Mesendoderm (in vitro differentiated cells): ENCODE measurements at regions not wholly inside any gene's neighbourhood (a gene's known extent, or its start where the extent isn't known, plus 50 kb on each side); places are given as distances from the start of the nearest gene placed in this dataset.
A peak's percentile ranks its signal among the peaks of the same experiment; 100 is the strongest.

Source experiments
- DNase-seq: peaks from one replicate; pipeline ENCODE4 v3.0.0; 2013
- H2AK5ac ChIP-seq: 2 replicates; pipeline ENCODE4 v1.6.1; 2013; ENCODE audit warnings: low read length, inconsistent platforms
- H2BK120ac ChIP-seq: 2 replicates; pipeline ENCODE4 v1.6.1; 2013; ENCODE audit warnings: low read depth, mild to moderate bottlenecking, low read length, moderate library complexity, mixed read lengths
- H2BK15ac ChIP-seq: replicated peaks from 2 replicates; pipeline ENCODE4 v1.6.1; 2013; ENCODE audit warnings: low read depth, mild to moderate bottlenecking, moderate library complexity
- H2BK5ac ChIP-seq: 2 replicates; pipeline ENCODE4 v1.6.1; 2013; ENCODE audit warnings: low read length, inconsistent platforms
- H3K18ac ChIP-seq: 2 replicates; pipeline ENCODE4 v1.6.1; 2013; ENCODE audit warnings: mild to moderate bottlenecking, low read length, mixed read lengths
- H3K23ac ChIP-seq: one replicate; pipeline ENCODE4 v1.6.1; 2013; ENCODE audit warnings: low read length
- H3K27ac ChIP-seq: 2 replicates; pipeline ENCODE4 v1.5.1; 2013; ENCODE audit warnings: low read depth, mild to moderate bottlenecking, inconsistent platforms, low read length, moderate library complexity
- H3K27me3 ChIP-seq: 2 replicates; pipeline ENCODE4 v1.6.1; 2013; ENCODE audit warnings: low read length, control low read depth, mild to moderate bottlenecking, inconsistent platforms; ENCODE audit not compliant: insufficient read depth, poor library complexity
- H3K36me3 ChIP-seq: 2 replicates; pipeline ENCODE4 v1.6.1; 2013; ENCODE audit warnings: low read length, inconsistent platforms; ENCODE audit not compliant: control insufficient read depth, insufficient read depth
- H3K4ac ChIP-seq: one replicate; pipeline ENCODE4 v1.6.1; 2013; ENCODE audit warnings: low read depth, mild to moderate bottlenecking, low read length, moderate library complexity
- H3K4me1 ChIP-seq: 2 replicates; pipeline ENCODE4 v1.6.1; 2013; ENCODE audit warnings: low read depth, low read length, inconsistent platforms; ENCODE audit not compliant: control insufficient read depth
- H3K4me2 ChIP-seq: 2 replicates; pipeline ENCODE4 v1.6.1; 2013; ENCODE audit warnings: low read length
- H3K4me3 ChIP-seq: 2 replicates; pipeline ENCODE4 v1.5.1; 2013; ENCODE audit warnings: mild to moderate bottlenecking, low read length
- H3K56ac ChIP-seq: one replicate; pipeline ENCODE4 v1.6.1; 2013; ENCODE audit warnings: low read length
- H3K79me1 ChIP-seq: 2 replicates; pipeline ENCODE4 v1.6.1; 2013; ENCODE audit warnings: low read length, inconsistent platforms
- H3K79me2 ChIP-seq: 2 replicates; pipeline ENCODE4 v1.6.1; 2013; ENCODE audit warnings: mild to moderate bottlenecking, low read length; ENCODE audit not compliant: control insufficient read depth, insufficient read depth
- H3K9ac ChIP-seq: 2 replicates; pipeline ENCODE4 v1.6.1; 2013; ENCODE audit warnings: low read length, inconsistent platforms
- H4K5ac ChIP-seq: one replicate; pipeline ENCODE4 v1.6.1; 2013; ENCODE audit warnings: low read length
- H4K8ac ChIP-seq: one replicate; pipeline ENCODE4 v1.6.1; 2013; ENCODE audit warnings: low read depth, mild to moderate bottlenecking, control low read depth, low read length, moderate library complexity
- WGBS: extraction: QIAGEN DNeasy Blood & Tissue Kit; methylation state at CpG from one replicate; pipeline ENCODE4 v1.1.7; 2013; ENCODE audit warnings: low lambda C conversion rate, missing lambda C conversion rate; ENCODE audit not compliant: insufficient coverage; ENCODE audit errors: extremely low coverage; 5-methylcytosine and 5-hydroxymethylcytosine counted together

GRCh38 chr5:42924226-42924625 is 112.5 kb upstream of the SELENOP start:
- no peak overlapping the region for H2BK120ac ChIP-seq
- H3K27me3 ChIP-seq = no peaks in the 10 kb centered on the region
- H2BK5ac ChIP-seq = no peak overlapping the region
- H3K23ac ChIP-seq = no peak overlapping the region
- H3K4ac ChIP-seq = no peak overlapping the region
- H3K36me3 ChIP-seq = no peaks in the 10 kb centered on the region
- no CpG with 5 or more reads among the region's 37 CpGs for WGBS
- H4K8ac ChIP-seq = no peak overlapping the region
- no peak overlapping the region for H3K4me3 ChIP-seq
- H3K18ac ChIP-seq = no peak overlapping the region
- H3K56ac ChIP-seq = no peak overlapping the region
- no peak overlapping the region for H3K4me2 ChIP-seq
- no peak overlapping the region for H2AK5ac ChIP-seq
- H3K79me2 ChIP-seq = no peaks in the 10 kb centered on the region
- no peak overlapping the region for H4K5ac ChIP-seq
- no peak overlapping the region for H3K9ac ChIP-seq
- no peak for DNase-seq
- no peak overlapping the region for H3K27ac ChIP-seq
- H2BK15ac ChIP-seq = no peak overlapping the region
- H3K4me1 ChIP-seq = no peaks in the 10 kb centered on the region
- no peaks in the 10 kb centered on the region for H3K79me1 ChIP-seq

GRCh38 chr5:42923710-42924109 is 112.0 kb upstream of the SELENOP start:
- H3K79me1 ChIP-seq = no peaks in the 10 kb centered on the region
- no peak overlapping the region for H2BK15ac ChIP-seq
- no peak for DNase-seq
- no peaks in the 10 kb centered on the region for H3K79me2 ChIP-seq
- no peak overlapping the region for H3K9ac ChIP-seq
- H3K36me3 ChIP-seq = no peaks in the 10 kb centered on the region
- H3K27me3 ChIP-seq = no peaks in the 10 kb centered on the region
- no peak overlapping the region for H3K4ac ChIP-seq
- no peak overlapping the region for H2AK5ac ChIP-seq
- no CpG with 5 or more reads among the region's 14 CpGs for WGBS
- H3K4me1 ChIP-seq = no peaks in the 10 kb centered on the region
- no peak overlapping the region for H3K27ac ChIP-seq
- no peak overlapping the region for H3K4me3 ChIP-seq
- no peak overlapping the region for H4K5ac ChIP-seq
- no peak overlapping the region for H2BK120ac ChIP-seq
- H3K4me2 ChIP-seq = no peak overlapping the region
- H4K8ac ChIP-seq = no peak overlapping the region
- no peak overlapping the region for H3K23ac ChIP-seq
- no peak overlapping the region for H2BK5ac ChIP-seq
- H3K18ac ChIP-seq = no peak overlapping the region
- no peak overlapping the region for H3K56ac ChIP-seq

GRCh38 chr5:42919600-42919999 is 107.9 kb upstream of the SELENOP start:
- Histone ChIP-seq H3K27ac (no peak overlapping the region), H3K4me3 (no peak overlapping the region), H3K23ac (no peak overlapping the region), H4K8ac (no peak overlapping the region), H3K18ac (no peak overlapping the region), H3K36me3 (no peaks in the 10 kb centered on the region), H3K79me1 (no peaks in the 10 kb centered on the region), H3K4ac (no peak overlapping the region), H2BK5ac (no peak overlapping the region), H3K27me3 (no peaks in the 10 kb centered on the region), H3K9ac (no peak overlapping the region), H3K56ac (no peak overlapping the region), H3K4me1 (no peaks in the 10 kb centered on the region), H2BK15ac (no peak overlapping the region), H4K5ac (no peak overlapping the region), H3K79me2 (no peaks in the 10 kb centered on the region), H2AK5ac (no peak overlapping the region), H3K4me2 (no peak overlapping the region), H2BK120ac (no peak overlapping the region)
- no CpG with 5 or more reads among the region's 3 CpGs for WGBS
- no peak for DNase-seq

- no peak overlapping the region for H3K9ac ChIP-seq
- no peak overlapping the region for H3K56ac ChIP-seq
- H4K8ac ChIP-seq = no peak overlapping the region
- no peak for DNase-seq
- no peak overlapping the region for H3K23ac ChIP-seq
- no peak overlapping the region for H3K27ac ChIP-seq
- H3K36me3 ChIP-seq = no peaks in the 10 kb centered on the region
- no CpG with 5 or more reads among the region's 23 CpGs for WGBS
- H2AK5ac ChIP-seq = no peak overlapping the region
- H2BK15ac ChIP-seq = no peak overlapping the region
- H4K5ac ChIP-seq = no peak overlapping the region
- no peaks in the 10 kb centered on the region for H3K79me1 ChIP-seq
- no peak overlapping the region for H3K4me3 ChIP-seq
- H3K18ac ChIP-seq = no peak overlapping the region
- H3K27me3 ChIP-seq = no peaks in the 10 kb centered on the region
- H2BK5ac ChIP-seq = no peak overlapping the region
- H3K4ac ChIP-seq = no peak overlapping the region
- no peak overlapping the region for H2BK120ac ChIP-seq
- no peaks in the 10 kb centered on the region for H3K79me2 ChIP-seq
- H3K4me1 ChIP-seq = no peaks in the 10 kb centered on the region
- H3K4me2 ChIP-seq = no peak overlapping the region
Measured at GRCh38 chr5:42915306-42915866, 103.7 kb upstream of the SELENOP start.

GRCh38 chr5:42912184-42912798 is 100.6 kb upstream of the SELENOP start:
- WGBS = no CpG with 5 or more reads among the region's 8 CpGs
- no peak overlapping the region for H3K4me2 ChIP-seq
- no peak overlapping the region for H3K56ac ChIP-seq
- H2BK120ac ChIP-seq = no peak overlapping the region
- no peak overlapping the region for H3K18ac ChIP-seq
- H3K27ac ChIP-seq = no peak overlapping the region
- H3K4me3 ChIP-seq = no peak overlapping the region
- peaks cover 2% of the 10 kb centered on the region for H3K27me3 ChIP-seq
- no peak overlapping the region for H2BK5ac ChIP-seq
- no peak overlapping the region for H2BK15ac ChIP-seq
- no peak overlapping the region for H3K9ac ChIP-seq
- H3K79me1 ChIP-seq = no peaks in the 10 kb centered on the region
- no peak overlapping the region for H2AK5ac ChIP-seq
- peak; percentile 36 for DNase-seq
- no peak overlapping the region for H4K8ac ChIP-seq
- H4K5ac ChIP-seq = no peak overlapping the region
- H3K79me2 ChIP-seq = no peaks in the 10 kb centered on the region
- H3K36me3 ChIP-seq = no peaks in the 10 kb centered on the region
- H3K4ac ChIP-seq = no peak overlapping the region
- peaks cover 2% of the 10 kb centered on the region for H3K4me1 ChIP-seq
- no peak overlapping the region for H3K23ac ChIP-seq
